Uterus (tissue), 3 donors: ENCODE measurements at regions not wholly inside any gene's neighbourhood (a gene's known extent, or its start where the extent isn't known, plus 50 kb on each side); places are given as distances from the start of the nearest gene placed in this dataset.

Experiments used
- DNase-seq, 2 donors: peaks; one replicate each; pipeline ENCODE4 v3.0.0-alpha.2; 2019 to 2020
- H3K27ac ChIP-seq, 2 donors: fragments of 200-600 bp; sonication (generic); 1 replicate in 1 of 2; 2 replicates in 1 of 2; pipeline ENCODE4 v1.5.1; 2016 to 2018
- H3K27me3 ChIP-seq, 2 donors: fragments of 200-600 bp; sonication (generic); one replicate each; pipeline ENCODE4 v1.5.1; 2018 to 2019; ENCODE audit warnings: control low read depth in 1 of 2
- H3K36me3 ChIP-seq, 2 donors: fragments of 200-600 bp; sonication (generic); one replicate each; pipeline ENCODE4 v1.5.1; 2019; ENCODE audit warnings: control low read depth in 1 of 2
- H3K4me1 ChIP-seq, 2 donors: fragments of 200-600 bp; sonication (generic); one replicate each; pipeline ENCODE4 v1.5.1; 2018 to 2019; ENCODE audit warnings: control low read depth in 1 of 2
- H3K4me3 ChIP-seq, 2 donors: fragments of 200-600 bp; sonication (generic); 1 replicate in 1 of 2; 2 replicates in 1 of 2; pipeline ENCODE4 v1.5.1; 2018 to 2019; ENCODE audit warnings: mild to moderate bottlenecking in 1 of 2
- H3K9me3 ChIP-seq, 2 donors: fragments of 200-600 bp; sonication (generic); one replicate each; pipeline ENCODE4 v1.5.1; 2019; ENCODE audit warnings: control low read depth in 1 of 2
- POLR2A ChIP-seq, 2 donors: fragments of 450-650 bp; IDR thresholded peaks; one replicate each; pipeline ENCODE4 v1.6.1; 2016; ENCODE audit warnings: antibody characterized with exemption in 2 of 2, mild to moderate bottlenecking in 1 of 2, moderate library complexity in 1 of 2
- intact Hi-C: fragments of 100-400 bp; cut with DNase I; formaldehyde crosslinking; loops from one replicate; pipeline ENCODE4 v1.15.1; 2023; ENCODE audit warnings: low total_unique reads
- TF ChIP-seq, protein P1 (sequence below), 4 experiments: fragments of 200-600 bp in 2 of 4; fragments of 450-650 bp in 2 of 4; sonication (generic) in 2 of 4; IDR thresholded peaks; one replicate each; pipeline ENCODE4 v1.5.1; 2016 to 2019; ENCODE audit warnings: antibody characterized with exemption in 4 of 4, mild to moderate bottlenecking in 2 of 4, moderate library complexity in 1 of 4
- donor health status: DM: yes; HTN: yes; CAD: no.

DNA sequence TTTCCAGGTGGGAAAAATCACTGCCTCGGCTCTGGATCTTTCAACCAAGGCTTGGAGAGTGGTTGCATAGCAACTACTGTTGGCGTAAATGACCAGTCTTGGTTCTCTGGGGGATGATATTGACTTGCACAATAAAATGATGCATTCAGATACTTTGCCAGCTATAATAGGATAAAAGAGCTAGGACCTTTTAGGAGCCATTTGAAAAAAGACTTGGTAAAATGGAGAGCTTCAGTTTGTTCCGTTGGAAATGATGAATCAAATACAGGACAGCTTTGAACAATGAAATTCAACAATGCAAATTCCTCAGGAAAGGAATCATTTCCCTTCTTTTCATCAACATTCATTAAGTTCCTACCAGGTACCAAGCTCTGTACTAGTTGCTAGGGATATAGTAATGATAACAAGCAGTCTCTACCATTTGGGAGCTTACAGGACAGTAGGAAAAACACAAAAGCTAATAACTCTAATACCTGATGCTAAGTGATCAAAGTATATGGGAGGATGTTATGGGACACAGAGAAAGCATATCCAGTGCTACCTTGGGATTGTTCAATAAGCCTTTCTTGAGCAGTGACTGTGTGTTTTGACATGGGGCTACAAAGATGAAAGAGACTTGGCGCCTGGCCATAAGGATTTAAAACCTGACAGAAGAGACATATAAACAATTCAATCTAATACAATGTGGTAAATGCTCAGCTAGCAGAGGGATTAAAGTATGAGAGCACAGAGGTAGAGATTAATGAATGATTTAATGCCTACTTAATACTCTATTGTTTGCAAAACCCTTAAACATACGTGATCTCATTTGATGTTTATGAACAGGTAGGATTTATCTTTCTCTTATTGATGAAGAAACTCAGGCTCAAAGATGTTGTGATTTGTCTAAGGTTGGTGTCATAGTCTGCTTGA is 110.7 kb downstream of the QPCT start:
- peaks cover 0 to 9% of the 10 kb centered on the region in 2 donors for H3K4me1 ChIP-seq
- no peaks in the 10 kb centered on the region for H3K36me3 ChIP-seq
- no peak overlapping the region for H3K4me3 ChIP-seq
- peak; percentile 50 to 76 for DNase-seq
- intact Hi-C loops: no loop called here
- H3K9me3 ChIP-seq: no peaks in the 10 kb centered on the region
- peak overlapping the region; percentile 68 to 76 for H3K27ac ChIP-seq
- TF ChIP-seq, protein P1, sequence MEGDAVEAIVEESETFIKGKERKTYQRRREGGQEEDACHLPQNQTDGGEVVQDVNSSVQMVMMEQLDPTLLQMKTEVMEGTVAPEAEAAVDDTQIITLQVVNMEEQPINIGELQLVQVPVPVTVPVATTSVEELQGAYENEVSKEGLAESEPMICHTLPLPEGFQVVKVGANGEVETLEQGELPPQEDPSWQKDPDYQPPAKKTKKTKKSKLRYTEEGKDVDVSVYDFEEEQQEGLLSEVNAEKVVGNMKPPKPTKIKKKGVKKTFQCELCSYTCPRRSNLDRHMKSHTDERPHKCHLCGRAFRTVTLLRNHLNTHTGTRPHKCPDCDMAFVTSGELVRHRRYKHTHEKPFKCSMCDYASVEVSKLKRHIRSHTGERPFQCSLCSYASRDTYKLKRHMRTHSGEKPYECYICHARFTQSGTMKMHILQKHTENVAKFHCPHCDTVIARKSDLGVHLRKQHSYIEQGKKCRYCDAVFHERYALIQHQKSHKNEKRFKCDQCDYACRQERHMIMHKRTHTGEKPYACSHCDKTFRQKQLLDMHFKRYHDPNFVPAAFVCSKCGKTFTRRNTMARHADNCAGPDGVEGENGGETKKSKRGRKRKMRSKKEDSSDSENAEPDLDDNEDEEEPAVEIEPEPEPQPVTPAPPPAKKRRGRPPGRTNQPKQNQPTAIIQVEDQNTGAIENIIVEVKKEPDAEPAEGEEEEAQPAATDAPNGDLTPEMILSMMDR (IDR thresholded peaks at IDR 0.05): no peak
- TF ChIP-seq POLR2A (IDR thresholded peaks at IDR 0.05): no peak
- H3K27me3 ChIP-seq: no peaks in the 10 kb centered on the region

DNA sequence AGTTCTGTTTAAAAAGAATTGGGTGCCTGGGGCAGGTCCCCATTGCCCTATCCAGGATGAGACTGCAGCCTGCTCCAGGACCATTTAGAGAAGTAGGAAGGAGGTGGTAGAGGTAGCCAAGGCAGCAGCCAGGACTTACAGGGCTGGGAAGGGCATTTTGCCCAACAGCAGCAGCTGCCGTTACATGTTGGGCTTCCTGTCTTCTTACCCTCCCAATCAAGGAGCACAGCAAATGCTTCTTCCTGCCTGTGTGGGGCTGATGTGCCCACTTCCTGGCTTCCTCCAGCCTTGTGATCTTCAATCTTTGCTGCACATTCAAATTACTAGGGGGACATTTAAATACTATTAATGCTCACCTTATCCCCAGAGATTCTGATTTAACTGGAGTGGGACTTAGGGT is 112.0 kb downstream of the QPCT start:
- Histone ChIP-seq H3K4me3 (no peak overlapping the region), H3K27me3 (no peaks in the 10 kb centered on the region), H3K27ac (peak overlapping the region; percentile 76 to 87), H3K9me3 (no peaks in the 10 kb centered on the region), H3K36me3 (no peaks in the 10 kb centered on the region), H3K4me1 (peaks cover 0 to 9% of the 10 kb centered on the region in 2 donors)
- TF ChIP-seq, protein P1 (IDR thresholded peaks at IDR 0.05): no peak
- no peak for TF ChIP-seq POLR2A (IDR thresholded peaks at IDR 0.05)
- no peak for DNase-seq
- intact Hi-C loops: no loop called here

DNA sequence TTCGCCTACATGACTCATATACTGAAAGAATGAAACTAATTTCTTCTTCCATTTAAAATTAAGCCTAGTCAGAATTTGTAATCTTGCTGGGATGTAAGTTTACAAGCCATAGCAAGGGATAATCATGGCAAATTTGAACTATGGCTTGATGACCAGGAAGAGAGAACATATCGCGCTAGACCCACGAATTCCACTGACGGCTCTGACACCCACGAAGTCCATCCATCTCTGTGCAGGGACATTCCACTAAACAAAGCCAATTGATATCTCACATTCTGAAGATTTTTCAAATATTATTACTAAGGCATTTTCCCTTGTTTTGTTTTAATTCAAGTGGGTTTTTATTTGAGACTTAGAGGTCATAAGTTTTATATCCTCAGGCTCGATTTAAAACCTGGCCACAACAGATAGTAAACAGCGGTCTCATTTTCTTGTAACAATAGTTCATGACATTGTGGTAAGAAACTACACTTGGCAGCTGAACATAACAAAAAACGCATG is 113.0 kb downstream of the QPCT start:
- H3K4me3 ChIP-seq: no peak overlapping the region
- H3K9me3 ChIP-seq: no peaks in the 10 kb centered on the region
- H3K4me1 ChIP-seq: peaks cover 0 to 9% of the 10 kb centered on the region in 2 donors
- no peaks in the 10 kb centered on the region for H3K36me3 ChIP-seq
- TF ChIP-seq, protein P1 (IDR thresholded peaks at IDR 0.05): no peak
- TF ChIP-seq POLR2A (IDR thresholded peaks at IDR 0.05): no peak
- no peak for DNase-seq
- intact Hi-C loops: no loop called here
- peak overlapping the region; percentile 76 to 87 for H3K27ac ChIP-seq
- H3K27me3 ChIP-seq: no peaks in the 10 kb centered on the region

DNA sequence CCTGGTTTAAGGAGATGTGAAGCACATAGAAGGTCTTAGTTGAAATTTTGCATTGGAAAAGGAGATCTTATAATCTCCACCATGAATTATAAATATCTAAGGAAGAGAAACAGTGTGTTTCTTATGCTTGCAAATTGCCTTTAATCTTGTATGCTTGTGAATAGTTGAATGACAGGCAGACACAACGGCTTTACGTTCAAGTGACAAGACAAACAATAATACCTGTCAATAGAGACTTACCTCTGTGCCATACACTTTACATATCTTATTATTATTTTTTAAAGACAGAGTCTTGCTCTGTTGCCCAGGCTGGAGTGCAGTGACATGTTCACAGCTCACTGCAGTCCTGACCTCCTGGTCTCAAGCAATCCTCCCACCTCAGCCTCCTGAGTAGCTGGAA is 113.7 kb downstream of the QPCT start:
- Histone ChIP-seq H3K4me3 (no peak overlapping the region), H3K27ac (peak overlapping the region; percentile 76 to 87), H3K36me3 (no peaks in the 10 kb centered on the region), H3K4me1 (peaks cover 0 to 9% of the 10 kb centered on the region in 2 donors), H3K27me3 (no peaks in the 10 kb centered on the region), H3K9me3 (no peaks in the 10 kb centered on the region)
- no peak for TF ChIP-seq POLR2A (IDR thresholded peaks at IDR 0.05)
- TF ChIP-seq, protein P1 (IDR thresholded peaks at IDR 0.05): no peak
- intact Hi-C loops: no loop called here
- no peak for DNase-seq
